GM18511 (cell line): ENCODE measurements at regions not wholly inside any gene's neighbourhood (a gene's known extent, or its start where the extent isn't known, plus 50 kb on each side); places are given as distances from the start of the nearest gene placed in this dataset.

Experiments
- ATAC-seq: cut with Tn5 transposase; IDR thresholded peaks from one replicate; pipeline ENCODE4 v1.9.1; 2021; ENCODE audit warnings: mild to moderate bottlenecking, moderate library complexity; ENCODE audit not compliant: unreplicated experiment

- ATAC-seq = no peak
These were observed 271.6 kb upstream of the CLEC14A start for GRCh38 chr14:38527502-38527878.

GRCh38 chr14:38526826-38527501 lies 271.1 kb upstream of the CLEC14A start:
- ATAC-seq = no peak

- no peak for ATAC-seq
These were observed 269.0 kb upstream of the CLEC14A start for GRCh38 chr14:38524636-38525509.

- no peak for ATAC-seq
These were observed 266.8 kb upstream of the CLEC14A start for GRCh38 chr14:38522724-38523123.

GRCh38 chr14:38521591-38521990 lies 265.7 kb upstream of the CLEC14A start:
- ATAC-seq = no peak

GRCh38 chr14:38517426-38517825 lies 261.5 kb upstream of the CLEC14A start:
- ATAC-seq = no peak

GRCh38 chr14:38512236-38512635 lies 256.3 kb upstream of the CLEC14A start:
- no peak for ATAC-seq

GRCh38 chr14:38507299-38507698 lies 251.4 kb upstream of the CLEC14A start:
- ATAC-seq = no peak

- ATAC-seq = no peak
These were observed 250.0 kb upstream of the CLEC14A start for GRCh38 chr14:38505973-38506249.

GRCh38 chr14:38505221-38505972 lies 249.5 kb upstream of the CLEC14A start:
- no peak for ATAC-seq

GRCh38 chr14:38504175-38504574 lies 248.3 kb upstream of the CLEC14A start:
- ATAC-seq = no peak

GRCh38 chr14:38502239-38502638 lies 246.3 kb upstream of the CLEC14A start:
- ATAC-seq = no peak

GRCh38 chr14:38500125-38500524 lies 244.2 kb upstream of the CLEC14A start:
- no peak for ATAC-seq

GRCh38 chr14:38496092-38496491 lies 240.2 kb upstream of the CLEC14A start:
- no peak for ATAC-seq

GRCh38 chr14:38490273-38490672 lies 234.4 kb upstream of the CLEC14A start:
- ATAC-seq = peak; percentile 94

- no peak for ATAC-seq
These were observed 229.1 kb upstream of the CLEC14A start for GRCh38 chr14:38485026-38485425.

- no peak for ATAC-seq
These were observed 226.2 kb upstream of the CLEC14A start for GRCh38 chr14:38481952-38482678.

GRCh38 chr14:38469156-38469555 lies 213.3 kb upstream of the CLEC14A start:
- no peak for ATAC-seq

GRCh38 chr14:38442208-38442607 lies 186.3 kb upstream of the CLEC14A start:
- no peak for ATAC-seq

- no peak for ATAC-seq
These were observed 176.3 kb upstream of the CLEC14A start for GRCh38 chr14:38432186-38432585.

GRCh38 chr14:38431156-38431555 lies 175.3 kb upstream of the CLEC14A start:
- no peak for ATAC-seq
